ENCODE measurements at regions not wholly inside any gene's neighbourhood (a gene's known extent, or its start where the extent isn't known, plus 50 kb on each side); places are given as distances from the start of the nearest gene placed in this dataset.

DNA sequence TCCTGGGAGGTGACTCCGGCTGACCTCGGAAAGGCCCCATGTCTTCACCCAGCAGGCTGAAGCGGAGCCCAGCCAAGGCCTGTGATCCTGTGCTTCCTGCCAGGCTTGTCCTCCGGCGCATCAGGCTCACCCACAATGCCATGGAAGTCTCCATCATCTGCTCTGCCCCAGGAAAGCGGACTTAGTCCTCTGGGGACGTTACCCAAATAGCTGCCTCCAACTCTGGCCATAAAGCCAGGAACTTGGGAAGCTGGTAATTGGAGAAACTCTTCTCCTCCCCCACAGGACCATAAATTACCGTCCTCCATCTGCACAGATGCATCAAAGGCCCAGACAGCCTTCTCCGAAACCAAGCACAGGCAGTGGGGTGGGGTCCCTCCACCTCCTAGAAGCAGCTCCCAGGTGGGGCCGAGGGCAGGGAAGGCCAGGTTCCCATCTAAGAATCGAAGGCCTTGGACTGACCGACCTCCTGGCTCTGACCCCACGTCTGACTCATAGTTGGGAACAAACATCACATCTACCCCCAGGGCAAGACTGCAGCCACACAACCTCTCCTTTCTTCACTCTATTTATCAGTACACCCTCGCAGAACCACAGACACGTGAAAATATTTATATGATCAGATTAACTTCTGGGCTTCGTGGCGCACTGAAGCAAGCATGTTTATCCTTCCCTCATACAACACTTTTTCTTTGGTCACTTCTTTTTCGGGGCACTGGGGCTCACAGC, 56.4 kb downstream of the PITPNM2 start (continued):
- no peak for TF ChIP-seq ARHGAP35 (CRISPR knock-in tag; IDR thresholded peaks at IDR 0.05; ENCODE audit: borderline replicate concordance)
- TF ChIP-seq CCAR2 (optimal IDR thresholded peaks at IDR 0.05; ENCODE audit: low read depth, low read length), result no peak
- no peak for TF ChIP-seq GPN1 (CRISPR knock-in tag; IDR thresholded peaks at IDR 0.05; ENCODE audit: borderline replicate concordance)
- TF ChIP-seq, protein P1, sequence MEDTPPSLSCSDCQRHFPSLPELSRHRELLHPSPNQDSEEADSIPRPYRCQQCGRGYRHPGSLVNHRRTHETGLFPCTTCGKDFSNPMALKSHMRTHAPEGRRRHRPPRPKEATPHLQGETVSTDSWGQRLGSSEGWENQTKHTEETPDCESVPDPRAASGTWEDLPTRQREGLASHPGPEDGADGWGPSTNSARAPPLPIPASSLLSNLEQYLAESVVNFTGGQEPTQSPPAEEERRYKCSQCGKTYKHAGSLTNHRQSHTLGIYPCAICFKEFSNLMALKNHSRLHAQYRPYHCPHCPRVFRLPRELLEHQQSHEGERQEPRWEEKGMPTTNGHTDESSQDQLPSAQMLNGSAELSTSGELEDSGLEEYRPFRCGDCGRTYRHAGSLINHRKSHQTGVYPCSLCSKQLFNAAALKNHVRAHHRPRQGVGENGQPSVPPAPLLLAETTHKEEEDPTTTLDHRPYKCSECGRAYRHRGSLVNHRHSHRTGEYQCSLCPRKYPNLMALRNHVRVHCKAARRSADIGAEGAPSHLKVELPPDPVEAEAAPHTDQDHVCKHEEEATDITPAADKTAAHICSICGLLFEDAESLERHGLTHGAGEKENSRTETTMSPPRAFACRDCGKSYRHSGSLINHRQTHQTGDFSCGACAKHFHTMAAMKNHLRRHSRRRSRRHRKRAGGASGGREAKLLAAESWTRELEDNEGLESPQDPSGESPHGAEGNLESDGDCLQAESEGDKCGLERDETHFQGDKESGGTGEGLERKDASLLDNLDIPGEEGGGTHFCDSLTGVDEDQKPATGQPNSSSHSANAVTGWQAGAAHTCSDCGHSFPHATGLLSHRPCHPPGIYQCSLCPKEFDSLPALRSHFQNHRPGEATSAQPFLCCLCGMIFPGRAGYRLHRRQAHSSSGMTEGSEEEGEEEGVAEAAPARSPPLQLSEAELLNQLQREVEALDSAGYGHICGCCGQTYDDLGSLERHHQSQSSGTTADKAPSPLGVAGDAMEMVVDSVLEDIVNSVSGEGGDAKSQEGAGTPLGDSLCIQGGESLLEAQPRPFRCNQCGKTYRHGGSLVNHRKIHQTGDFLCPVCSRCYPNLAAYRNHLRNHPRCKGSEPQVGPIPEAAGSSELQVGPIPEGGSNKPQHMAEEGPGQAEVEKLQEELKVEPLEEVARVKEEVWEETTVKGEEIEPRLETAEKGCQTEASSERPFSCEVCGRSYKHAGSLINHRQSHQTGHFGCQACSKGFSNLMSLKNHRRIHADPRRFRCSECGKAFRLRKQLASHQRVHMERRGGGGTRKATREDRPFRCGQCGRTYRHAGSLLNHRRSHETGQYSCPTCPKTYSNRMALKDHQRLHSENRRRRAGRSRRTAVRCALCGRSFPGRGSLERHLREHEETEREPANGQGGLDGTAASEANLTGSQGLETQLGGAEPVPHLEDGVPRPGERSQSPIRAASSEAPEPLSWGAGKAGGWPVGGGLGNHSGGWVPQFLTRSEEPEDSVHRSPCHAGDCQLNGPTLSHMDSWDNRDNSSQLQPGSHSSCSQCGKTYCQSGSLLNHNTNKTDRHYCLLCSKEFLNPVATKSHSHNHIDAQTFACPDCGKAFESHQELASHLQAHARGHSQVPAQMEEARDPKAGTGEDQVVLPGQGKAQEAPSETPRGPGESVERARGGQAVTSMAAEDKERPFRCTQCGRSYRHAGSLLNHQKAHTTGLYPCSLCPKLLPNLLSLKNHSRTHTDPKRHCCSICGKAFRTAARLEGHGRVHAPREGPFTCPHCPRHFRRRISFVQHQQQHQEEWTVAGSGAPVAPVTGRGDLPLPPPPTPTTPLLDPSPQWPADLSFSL (CRISPR knock-in tag; IDR thresholded peaks at IDR 0.05), result no peak; the same call in 1 of the 2 replicates
- no peak for TF ChIP-seq ZNF746 (CRISPR knock-in tag; IDR thresholded peaks at IDR 0.05)
- TF ChIP-seq ZSCAN9 (CRISPR knock-in tag; IDR thresholded peaks at IDR 0.05; ENCODE audit: borderline replicate concordance), result no peak
- no peak for TF ChIP-seq MZF1 (CRISPR knock-in tag; IDR thresholded peaks at IDR 0.05; ENCODE audit: borderline replicate concordance)
- TF ChIP-seq RXRB (CRISPR knock-in tag; IDR thresholded peaks at IDR 0.05; ENCODE audit: borderline replicate concordance), result peak; percentile 79
- TF ChIP-seq IRF2 (CRISPR knock-in tag; IDR thresholded peaks at IDR 0.05), result no peak
- TF ChIP-seq ZNF225 (CRISPR knock-in tag; IDR thresholded peaks at IDR 0.05), result no peak
- no peak for TF ChIP-seq SATB2 (CRISPR knock-in tag; IDR thresholded peaks at IDR 0.05)
- TF ChIP-seq ZNF674 (CRISPR knock-in tag; IDR thresholded peaks at IDR 0.05; ENCODE audit: low read depth), result no peak
- no peak for TF ChIP-seq ZNF101 (CRISPR knock-in tag; IDR thresholded peaks at IDR 0.05; ENCODE audit: borderline replicate concordance, low read depth)
- no peak for TF ChIP-seq ZIK1 (CRISPR knock-in tag; IDR thresholded peaks at IDR 0.05; ENCODE audit: borderline replicate concordance, low read depth)
- TF ChIP-seq ZNF530 (CRISPR knock-in tag; IDR thresholded peaks at IDR 0.05; ENCODE audit: low read depth), result no peak
- TF ChIP-seq KDM4B (CRISPR knock-in tag; IDR thresholded peaks at IDR 0.05), result no peak
- no peak for TF ChIP-seq TMF1 (CRISPR knock-in tag; IDR thresholded peaks at IDR 0.05; ENCODE audit: low read depth)
- no peak for TF ChIP-seq ZNF816 (CRISPR knock-in tag; IDR thresholded peaks at IDR 0.05; ENCODE audit: borderline replicate concordance)
- no peak for TF ChIP-seq ZKSCAN1 (IDR thresholded peaks at IDR 0.05; ENCODE audit: low read length)

Data from HepG2 (cell line).